ENCODE measurements at regions not wholly inside any gene's neighbourhood (a gene's known extent, or its start where the extent isn't known, plus 50 kb on each side); places are given as distances from the start of the nearest gene placed in this dataset.

GRCh38 chr17:34051046-34051445 lies 204.0 kb upstream of the CCL2 start:
- Histone ChIP-seq H4K91ac (ENCODE audit: insufficient read depth, low read depth, low read length) (no peak overlapping the region), H2BK20ac (ENCODE audit: low read depth, low read length) (no peak overlapping the region), H4K20me1 (ENCODE audit: insufficient read depth, low read length) (no peaks in the 10 kb centered on the region), H2BK15ac (ENCODE audit: low read depth, low read length) (no peak overlapping the region), H3K9ac (ENCODE audit: low read depth, low read length) (no peak overlapping the region), H3K14ac (replicated peaks; ENCODE audit: low read depth, low read length) (no peak overlapping the region), H4K8ac (ENCODE audit: low read depth in 2 of 2, low read length in 2 of 2) (no peak overlapping the region), H3K27ac (ENCODE audit: insufficient read depth, low read length) (no peak overlapping the region), H3K4me2 (ENCODE audit: low read depth, low read length) (no peak overlapping the region), H3K4me1 (ENCODE audit: control insufficient read depth, insufficient read depth, low read length) (no peaks in the 10 kb centered on the region), H3K9me3 (ENCODE audit: control insufficient read depth, insufficient read depth, low read length) (no peaks in the 10 kb centered on the region; the same call in 1 of the 2 replicates), H3K27me3 (ENCODE audit: control insufficient read depth, insufficient read depth, low read length) (no peaks in the 10 kb centered on the region), H3K4ac (ENCODE audit: low read depth, low read length) (no peak overlapping the region), H2AK9ac (replicated peaks; ENCODE audit: low read depth, low read length, poor library complexity) (no peak overlapping the region), H4K5ac (ENCODE audit: low read depth, low read length) (no peak overlapping the region), H3K23ac (ENCODE audit: low read depth, low read length) (no peak overlapping the region), H3K9me1 (ENCODE audit: insufficient read depth, low read length) (no peaks in the 10 kb centered on the region), H3K36me3 (ENCODE audit: control insufficient read depth, insufficient read depth, low read length) (no peaks in the 10 kb centered on the region), H2AK5ac (ENCODE audit: low read depth, low read length) (no peak overlapping the region), H3K18ac (ENCODE audit: low read depth, low read length) (no peak overlapping the region), H2BK5ac (ENCODE audit: low read depth, low read length, poor library complexity, severe bottlenecking) (no peak overlapping the region), H2AFZ (replicated peaks; ENCODE audit: low read length, poor library complexity) (no peak overlapping the region), H3K4me3 (ENCODE audit: insufficient read depth, low read depth, low read length) (no peak overlapping the region), H2BK120ac (ENCODE audit: low read depth, low read length) (no peak overlapping the region), H3K79me1 (ENCODE audit: low read depth in 1 of 2, low read length in 2 of 2) (no peaks in the 10 kb centered on the region), H3K56ac (ENCODE audit: extremely low read depth, insufficient read depth, low read length) (no peak overlapping the region)
- dilution Hi-C loops (cut with HindIII; ENCODE audit: low sequenced_read_pairs, unreplicated experiment): no loop called here
- ATAC-seq (ENCODE audit: low read depth) (no peak), DNase-seq (no peak)
- in situ Hi-C loops (cut with MboI; ENCODE audit: low sequenced_read_pairs): loop anchor here (10.0 kb wide), 1 partner anchor 56 kb away; no protein-coding TSS in a partner anchor
- intact Hi-C loops (cut with micrococcal nuclease): no loop called here
- BruUV-seq (replicated peaks): no TSS peak
- ChIA-PET CTCF (no interaction called here), POLR2A (ENCODE audit: unreplicated experiment) (no interaction called here)
- WGBS, 2 experiments (ENCODE audit: extremely low coverage in 2 of 2, insufficient read length in 1 of 2): no CpG with 5 or more reads among the region's 3 CpGs
- TF ChIP-seq RFX5 (IDR thresholded peaks at IDR 0.05; ENCODE audit: low read depth, low read length): no peak
- TF ChIP-seq MAZ (IDR thresholded peaks at IDR 0.05; ENCODE audit: borderline replicate concordance, low read depth, low read length): no peak
- TF ChIP-seq CHD1 (IDR thresholded peaks at IDR 0.05; ENCODE audit: low read depth, low read length): no peak
- TF ChIP-seq CTCF (conservative IDR thresholded peaks at IDR 0.05; ENCODE audit: low read depth, low read length): no peak
- no peak for TF ChIP-seq RAD21 (IDR thresholded peaks at IDR 0.05; ENCODE audit: low read length)
- TF ChIP-seq CEBPB (IDR thresholded peaks at IDR 0.05; ENCODE audit: low read depth, low read length): no peak
- TF ChIP-seq FOS (IDR thresholded peaks at IDR 0.05; ENCODE audit: low read depth, low read length): no peak
- TF ChIP-seq RCOR1 (IDR thresholded peaks at IDR 0.05; ENCODE audit: insufficient replicate concordance, low read length): no peak
- no peak for TF ChIP-seq NFE2L2 (IDR thresholded peaks at IDR 0.05; ENCODE audit: low read depth, low read length)
- no peak for TF ChIP-seq MAFK (IDR thresholded peaks at IDR 0.05; ENCODE audit: low read depth, low read length)
- no peak for TF ChIP-seq USF2 (IDR thresholded peaks at IDR 0.05; ENCODE audit: low read depth, low read length)
- TF ChIP-seq ELK1 (IDR thresholded peaks at IDR 0.05; ENCODE audit: borderline replicate concordance, low read depth, low read length): no peak
- no peak for TF ChIP-seq SMC3 (IDR thresholded peaks at IDR 0.05; ENCODE audit: low read depth, low read length)
- no peak for TF ChIP-seq POLR2A (IDR thresholded peaks at IDR 0.05; ENCODE audit: low read depth, low read length)

Data from IMR-90 (cell line).